ENCODE measurements at regions not wholly inside any gene's neighbourhood (a gene's known extent, or its start where the extent isn't known, plus 50 kb on each side); places are given as distances from the start of the nearest gene placed in this dataset.
"Not testable (repeated sequence)": the region's sequence is repeated elsewhere in the genome, so short reads cannot be mapped to it uniquely, and the experiment has no call there.

- H3K4me3 Mint-ChIP-seq, result no peak overlapping the region
- no peak overlapping the region for H3K27ac Mint-ChIP-seq
- DNase-seq, result no peak
- H3K4me1 Mint-ChIP-seq, result peaks cover 3 to 6% of the 10 kb centered on the region in 2 donors
- peaks cover 0 to 5% of the 10 kb centered on the region in 2 donors for H3K36me3 Mint-ChIP-seq
- ATAC-seq (replicated peaks), result no peak
- H3K27me3 Mint-ChIP-seq, result no peaks in the 10 kb centered on the region
- peaks cover 0 to 2% of the 10 kb centered on the region in 2 donors for H3K9me3 Mint-ChIP-seq
Observed at GRCh38 chr1:220942278-220942677, 63.0 kb downstream of the HLX start.

- not testable (repeated sequence) for H3K27me3 Mint-ChIP-seq; H3K27ac Mint-ChIP-seq; H3K36me3 Mint-ChIP-seq; ATAC-seq (replicated peaks); DNase-seq; H3K4me3 Mint-ChIP-seq; H3K4me1 Mint-ChIP-seq; H3K9me3 Mint-ChIP-seq
Observed at GRCh38 chr1:220942914-220943313, 63.7 kb downstream of the HLX start.

- peaks cover 0 to 2% of the 10 kb centered on the region in 2 donors for H3K9me3 Mint-ChIP-seq
- no peaks in the 10 kb centered on the region for H3K27me3 Mint-ChIP-seq
- H3K4me3 Mint-ChIP-seq, result no peak overlapping the region
- DNase-seq (no peak), ATAC-seq (replicated peaks) (peak in 1 of 2 donors; percentile 21)
- H3K4me1 Mint-ChIP-seq, result peaks cover 3 to 6% of the 10 kb centered on the region in 2 donors
- peaks cover 0 to 5% of the 10 kb centered on the region in 2 donors for H3K36me3 Mint-ChIP-seq
- H3K27ac Mint-ChIP-seq, result no peak overlapping the region
Observed at GRCh38 chr1:220943319-220943996, 64.2 kb downstream of the HLX start.

GRCh38 chr1:220950576-220950975, 71.3 kb downstream of the HLX start:
- DNase-seq, result no peak
- no peak overlapping the region for H3K4me3 Mint-ChIP-seq
- ATAC-seq (replicated peaks), result no peak
- H3K4me1 Mint-ChIP-seq, result no peaks in the 10 kb centered on the region
- no peaks in the 10 kb centered on the region for H3K27me3 Mint-ChIP-seq
- no peak overlapping the region for H3K27ac Mint-ChIP-seq
- peaks cover 2 to 4% of the 10 kb centered on the region in 2 donors for H3K36me3 Mint-ChIP-seq
- H3K9me3 Mint-ChIP-seq, result peaks cover 6 to 9% of the 10 kb centered on the region in 2 donors

DNA sequence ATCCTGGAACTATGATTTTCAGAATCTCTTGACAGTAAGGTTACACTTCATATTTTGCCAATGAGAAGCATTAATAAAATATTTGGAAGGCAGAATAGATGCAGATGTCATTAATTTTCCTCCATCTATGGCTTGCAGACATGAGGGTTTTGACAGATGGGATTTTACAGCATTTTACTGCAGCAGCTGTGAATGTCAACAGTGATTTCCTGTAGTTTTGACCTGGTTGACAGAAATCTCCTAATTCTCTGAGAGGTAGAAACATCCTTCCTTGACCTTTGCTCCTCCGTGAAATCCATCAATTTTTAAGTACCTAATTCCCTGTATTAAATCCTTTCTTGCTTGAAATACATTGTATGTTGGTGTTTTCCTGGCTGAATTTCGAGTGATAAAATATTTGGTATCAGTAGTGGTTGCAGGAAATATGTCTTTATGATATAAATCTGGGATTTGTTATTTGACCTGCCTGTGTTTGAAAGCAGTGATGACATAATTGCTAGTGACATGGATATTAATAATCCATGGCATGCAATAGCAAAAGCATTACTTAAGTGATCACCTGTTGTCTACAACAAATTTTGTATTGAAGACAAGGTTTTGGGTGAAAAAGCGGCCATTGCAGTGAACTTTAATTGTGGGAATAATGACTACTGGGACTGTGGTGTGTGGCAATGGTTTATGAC, 73.9 kb downstream of the HLX start:
- peaks cover 5 to 9% of the 10 kb centered on the region in 2 donors for H3K9me3 Mint-ChIP-seq
- no peaks in the 10 kb centered on the region for H3K4me1 Mint-ChIP-seq
- H3K4me3 Mint-ChIP-seq, result no peak overlapping the region
- peaks cover 2 to 4% of the 10 kb centered on the region in 2 donors for H3K36me3 Mint-ChIP-seq
- DNase-seq, result no peak
- H3K27me3 Mint-ChIP-seq, result no peaks in the 10 kb centered on the region
- H3K27ac Mint-ChIP-seq, result no peak overlapping the region
- no peak for ATAC-seq (replicated peaks)

- no peak overlapping the region for H3K4me3 Mint-ChIP-seq
- ATAC-seq (replicated peaks) (no peak), DNase-seq (no peak)
- no peaks in the 10 kb centered on the region for H3K4me1 Mint-ChIP-seq
- H3K27me3 Mint-ChIP-seq, result no peaks in the 10 kb centered on the region
- no peak overlapping the region for H3K27ac Mint-ChIP-seq
- peaks cover 5% of the 10 kb centered on the region in 2 donors for H3K9me3 Mint-ChIP-seq
- H3K36me3 Mint-ChIP-seq, result peaks cover 2 to 4% of the 10 kb centered on the region in 2 donors
Observed at GRCh38 chr1:220954321-220955075, 75.3 kb downstream of the HLX start.

DNA sequence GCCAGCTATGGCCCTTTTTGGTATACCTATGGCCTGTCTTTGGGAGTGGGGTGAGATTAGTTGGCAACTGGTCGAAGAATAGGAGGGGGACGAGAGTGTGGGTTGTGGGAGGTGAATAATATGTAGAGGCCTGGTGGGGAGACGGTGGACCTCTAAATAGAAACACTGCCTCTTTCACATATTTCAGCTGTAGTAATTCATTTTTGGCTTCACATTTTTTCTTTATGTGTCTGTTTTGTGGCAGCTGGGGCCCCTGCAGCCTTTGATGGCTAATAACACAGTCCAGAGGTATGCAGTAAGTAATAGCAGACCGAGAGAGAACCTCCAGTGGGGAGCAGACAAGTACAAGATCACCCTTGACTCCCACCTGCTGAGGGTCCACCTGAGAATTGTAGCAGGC, 75.9 kb downstream of the HLX start:
- no peak overlapping the region for H3K27ac Mint-ChIP-seq
- no peak for ATAC-seq (replicated peaks)
- no peak overlapping the region for H3K4me3 Mint-ChIP-seq

GRCh38 chr1:220956501-220957232, 77.4 kb downstream of the HLX start:
- DNase-seq, result no peak
- H3K9me3 Mint-ChIP-seq, result no peaks in the 10 kb centered on the region
- H3K27me3 Mint-ChIP-seq, result peaks cover 0 to 4% of the 10 kb centered on the region in 2 donors
- no peak for ATAC-seq (replicated peaks)
- H3K4me1 Mint-ChIP-seq, result peaks cover 5 to 12% of the 10 kb centered on the region in 2 donors
- H3K27ac Mint-ChIP-seq, result no peak overlapping the region
- H3K36me3 Mint-ChIP-seq, result no peaks in the 10 kb centered on the region
- H3K4me3 Mint-ChIP-seq, result no peak overlapping the region

More for the DNA sequence above, 75.9 kb downstream of the HLX start:
- H3K36me3 Mint-ChIP-seq, result no peaks in the 10 kb centered on the region
- no peak for DNase-seq
- H3K9me3 Mint-ChIP-seq, result peaks cover 0 to 2% of the 10 kb centered on the region in 2 donors
- H3K4me1 Mint-ChIP-seq, result peaks cover 2 to 5% of the 10 kb centered on the region in 2 donors
- peaks cover 0 to 3% of the 10 kb centered on the region in 2 donors for H3K27me3 Mint-ChIP-seq

DNA sequence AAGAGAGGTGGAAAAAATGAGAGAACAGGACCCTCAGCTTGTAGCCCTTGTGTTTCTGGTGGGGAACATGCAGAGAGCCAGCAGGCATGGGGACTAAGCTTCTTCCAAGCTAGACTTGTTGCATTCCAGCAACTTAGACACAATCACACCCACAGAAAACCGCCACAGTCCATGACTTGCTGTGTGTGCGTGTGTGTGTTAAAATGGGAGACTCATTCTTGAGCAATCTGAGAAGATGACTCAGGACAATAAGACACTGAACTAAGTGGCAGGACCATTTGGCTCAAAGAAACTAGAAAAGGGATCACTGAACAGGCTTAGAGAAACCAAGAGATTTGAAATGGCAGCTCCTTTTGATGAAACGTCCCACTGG, 78.0 kb downstream of the HLX start:
- no peak for ATAC-seq (replicated peaks)
- H3K27ac Mint-ChIP-seq, result no peak overlapping the region
- H3K4me1 Mint-ChIP-seq, result peaks cover 10 to 18% of the 10 kb centered on the region in 2 donors
- H3K36me3 Mint-ChIP-seq, result no peaks in the 10 kb centered on the region
- H3K9me3 Mint-ChIP-seq, result no peaks in the 10 kb centered on the region
- H3K4me3 Mint-ChIP-seq, result no peak overlapping the region
- H3K27me3 Mint-ChIP-seq, result peaks cover 0 to 4% of the 10 kb centered on the region in 2 donors
- no peak for DNase-seq

- peaks cover 10 to 22% of the 10 kb centered on the region in 2 donors for H3K4me1 Mint-ChIP-seq
- peaks cover 0 to 4% of the 10 kb centered on the region in 2 donors for H3K27me3 Mint-ChIP-seq
- H3K4me3 Mint-ChIP-seq, result no peak overlapping the region
- ATAC-seq (replicated peaks) (no peak), DNase-seq (no peak)
- no peaks in the 10 kb centered on the region for H3K36me3 Mint-ChIP-seq
- H3K9me3 Mint-ChIP-seq, result no peaks in the 10 kb centered on the region
- no peak overlapping the region for H3K27ac Mint-ChIP-seq
Observed at GRCh38 chr1:220958234-220958633, 79.0 kb downstream of the HLX start.

DNA sequence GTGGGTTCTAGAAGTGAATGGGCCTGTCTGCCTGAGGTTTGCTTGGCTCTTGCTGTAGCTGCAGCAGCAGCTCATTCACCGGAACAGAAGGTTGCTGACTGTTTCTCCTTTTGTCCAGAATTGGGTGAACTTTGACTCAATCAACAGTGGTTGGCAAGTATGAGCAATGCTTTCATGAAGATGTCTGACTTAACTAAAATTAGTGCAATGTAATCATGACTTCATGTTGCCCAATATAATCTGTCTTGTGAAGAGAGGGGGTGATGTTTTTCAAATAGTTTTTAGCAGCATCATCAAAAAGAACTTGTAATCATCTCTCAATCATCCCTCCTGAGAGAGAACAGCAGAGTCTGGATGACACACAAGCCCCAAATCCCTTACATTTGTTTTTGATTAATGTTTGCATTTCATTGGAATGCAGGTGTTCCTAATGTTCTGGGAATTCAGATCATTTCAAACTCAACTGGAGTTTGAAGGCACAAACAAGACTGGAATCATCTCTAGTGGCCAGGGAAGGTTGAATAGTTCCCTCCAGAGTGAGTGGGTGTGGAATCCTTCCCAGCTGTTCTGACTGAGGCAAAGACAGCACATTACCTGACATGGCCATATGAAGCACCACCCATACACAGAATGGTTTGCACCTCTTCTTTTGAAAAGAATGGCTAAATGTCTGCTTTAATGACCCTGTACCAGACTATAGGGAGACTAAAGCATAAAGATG, 82.9 kb downstream of the HLX start:
- peaks cover 4 to 9% of the 10 kb centered on the region in 2 donors for H3K9me3 Mint-ChIP-seq
- peaks cover 10 to 22% of the 10 kb centered on the region in 2 donors for H3K4me1 Mint-ChIP-seq
- peaks cover 0 to 4% of the 10 kb centered on the region in 2 donors for H3K27me3 Mint-ChIP-seq
- peak; percentile 43 for DNase-seq
- H3K27ac Mint-ChIP-seq, result no peak overlapping the region
- H3K36me3 Mint-ChIP-seq, result peaks cover 8% of the 10 kb centered on the region in 2 donors
- H3K4me3 Mint-ChIP-seq, result no peak overlapping the region
- ATAC-seq (replicated peaks), result peak; percentile 98

DNA sequence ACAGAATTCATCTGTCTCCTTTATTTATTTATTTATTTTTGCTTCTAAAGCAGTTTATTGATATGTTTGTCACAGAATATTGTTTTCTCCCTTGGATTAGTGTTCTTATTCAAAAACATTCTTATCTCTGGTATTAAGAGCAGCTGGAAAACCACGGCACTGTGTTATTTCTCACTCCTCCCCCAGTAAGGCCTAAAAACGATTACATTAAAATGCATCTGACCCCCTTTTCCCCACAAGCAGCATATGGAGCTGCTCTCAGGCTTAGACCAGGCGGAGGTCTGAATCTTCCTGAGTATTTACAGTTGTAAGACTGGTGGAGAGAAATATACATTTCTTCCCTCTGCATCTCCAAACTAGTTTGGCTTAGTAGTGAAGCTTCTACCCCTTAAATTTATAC, 86.8 kb downstream of the HLX start:
- Mint-ChIP-seq H3K36me3 (peaks cover 8% of the 10 kb centered on the region in 2 donors), H3K27ac (no peak overlapping the region), H3K27me3 (no peaks in the 10 kb centered on the region), H3K4me1 (peaks cover 8 to 16% of the 10 kb centered on the region in 2 donors), H3K9me3 (peaks cover 8 to 9% of the 10 kb centered on the region in 2 donors), H3K4me3 (no peak overlapping the region)
- ATAC-seq (replicated peaks) (no peak), DNase-seq (no peak)

DNA sequence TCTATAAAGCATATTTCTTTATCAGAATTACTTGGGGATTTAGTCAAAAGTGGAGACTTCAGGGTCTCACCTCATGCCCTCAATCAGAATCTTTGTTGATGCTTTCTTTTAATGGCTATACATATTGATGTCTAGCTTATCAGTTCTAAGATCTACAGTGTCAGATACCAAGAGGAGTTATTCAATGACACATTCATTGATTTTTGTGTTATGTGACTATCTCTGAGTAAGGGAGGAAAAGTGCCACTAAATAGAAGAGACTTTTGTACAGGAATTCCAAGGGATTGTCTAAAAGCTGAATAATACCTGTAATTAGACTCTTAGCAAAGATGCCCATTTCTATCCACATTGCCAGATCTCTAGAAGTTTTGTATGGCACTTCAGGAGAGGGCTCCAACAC, 87.2 kb downstream of the HLX start:
- ATAC-seq (replicated peaks), result no peak
- Mint-ChIP-seq H3K9me3 (peaks cover 8 to 9% of the 10 kb centered on the region in 2 donors), H3K4me3 (no peak overlapping the region), H3K27ac (no peak overlapping the region), H3K27me3 (no peaks in the 10 kb centered on the region), H3K36me3 (peaks cover 8% of the 10 kb centered on the region in 2 donors), H3K4me1 (peaks cover 7 to 12% of the 10 kb centered on the region in 2 donors)
- no peak for DNase-seq

Data from stimulated activated naive B cell treated with anti-CD40 and anti-IgM and Interleukin-4, amounts not matched to agents 10 μg/mL and 1 μg/mL and 100 μg/mL, for 72 hours (primary cell).